ENCODE measurements at regions not wholly inside any gene's neighbourhood (a gene's known extent, or its start where the extent isn't known, plus 50 kb on each side); places are given as distances from the start of the nearest gene placed in this dataset.

DNA sequence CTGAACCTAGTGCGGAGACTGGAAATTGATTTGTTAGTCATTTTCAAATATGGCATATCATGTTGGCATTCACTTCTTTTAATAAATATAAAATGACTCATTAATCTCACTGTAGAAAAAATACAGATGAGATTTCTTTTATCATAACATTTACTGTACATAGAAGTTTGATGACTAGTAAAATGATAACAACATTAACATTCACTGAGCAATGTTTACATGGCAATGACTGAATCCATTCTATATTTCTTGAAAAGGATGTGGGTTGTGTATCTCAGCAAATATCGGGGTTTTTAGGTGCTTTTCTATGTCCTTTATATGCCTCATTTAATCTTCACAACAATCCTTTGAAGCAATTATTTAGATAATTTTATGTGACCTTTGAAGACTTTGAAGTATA, 920.9 kb upstream of the FAT3 start:
- no peaks in the 10 kb centered on the region for H3K27me3 ChIP-seq
- ATAC-seq (ENCODE audit: low FRiP score in 2 of 2) (no peak), DNase-seq (no peak)
- 81 to 93% methylated on average over 2 of the region's 2 CpGs for WGBS, 2 donors
- H3K9me3 ChIP-seq: no peaks in the 10 kb centered on the region
- no peak overlapping the region for H3K4me3 ChIP-seq
- no peak overlapping the region for H3K27ac ChIP-seq
- no peaks in the 10 kb centered on the region for H3K36me3 ChIP-seq
- H3K4me1 ChIP-seq: no peaks in the 10 kb centered on the region
- TF ChIP-seq POLR2A (IDR thresholded peaks at IDR 0.05) (no peak), POLR2AphosphoS5 (IDR thresholded peaks at IDR 0.05) (no peak)
- TF ChIP-seq, protein P1, sequence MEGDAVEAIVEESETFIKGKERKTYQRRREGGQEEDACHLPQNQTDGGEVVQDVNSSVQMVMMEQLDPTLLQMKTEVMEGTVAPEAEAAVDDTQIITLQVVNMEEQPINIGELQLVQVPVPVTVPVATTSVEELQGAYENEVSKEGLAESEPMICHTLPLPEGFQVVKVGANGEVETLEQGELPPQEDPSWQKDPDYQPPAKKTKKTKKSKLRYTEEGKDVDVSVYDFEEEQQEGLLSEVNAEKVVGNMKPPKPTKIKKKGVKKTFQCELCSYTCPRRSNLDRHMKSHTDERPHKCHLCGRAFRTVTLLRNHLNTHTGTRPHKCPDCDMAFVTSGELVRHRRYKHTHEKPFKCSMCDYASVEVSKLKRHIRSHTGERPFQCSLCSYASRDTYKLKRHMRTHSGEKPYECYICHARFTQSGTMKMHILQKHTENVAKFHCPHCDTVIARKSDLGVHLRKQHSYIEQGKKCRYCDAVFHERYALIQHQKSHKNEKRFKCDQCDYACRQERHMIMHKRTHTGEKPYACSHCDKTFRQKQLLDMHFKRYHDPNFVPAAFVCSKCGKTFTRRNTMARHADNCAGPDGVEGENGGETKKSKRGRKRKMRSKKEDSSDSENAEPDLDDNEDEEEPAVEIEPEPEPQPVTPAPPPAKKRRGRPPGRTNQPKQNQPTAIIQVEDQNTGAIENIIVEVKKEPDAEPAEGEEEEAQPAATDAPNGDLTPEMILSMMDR (IDR thresholded peaks at IDR 0.05): no peak

DNA sequence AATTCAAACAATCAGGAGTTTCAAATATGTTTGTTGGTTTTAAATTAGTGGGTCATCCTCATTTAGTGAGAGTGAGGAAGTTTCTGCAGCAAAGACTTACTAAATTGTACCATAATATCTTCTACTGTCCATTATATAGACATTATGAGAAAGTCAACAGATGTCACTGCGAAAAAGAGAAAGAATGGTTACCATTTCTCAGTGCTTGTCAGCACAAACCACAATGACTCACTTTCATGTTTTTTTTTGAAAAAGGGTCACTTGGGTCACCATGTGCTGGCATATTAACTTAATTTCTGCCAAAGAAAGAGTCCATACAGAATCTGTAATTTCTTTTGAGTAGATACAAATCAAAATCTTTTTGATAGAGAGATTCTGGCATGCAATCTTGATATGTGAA, 924.6 kb upstream of the FAT3 start:
- Histone ChIP-seq H3K4me3 (no peak overlapping the region), H3K27me3 (no peaks in the 10 kb centered on the region), H3K9me3 (no peaks in the 10 kb centered on the region), H3K27ac (no peak overlapping the region), H3K4me1 (no peaks in the 10 kb centered on the region), H3K36me3 (no peaks in the 10 kb centered on the region)
- ATAC-seq (ENCODE audit: low FRiP score in 2 of 2) (no peak), DNase-seq (no peak)
- 75 to 87% methylated on average over 1 of the region's 1 CpG for WGBS, 2 donors
- TF ChIP-seq POLR2AphosphoS5 (IDR thresholded peaks at IDR 0.05): no peak
- no peak for TF ChIP-seq POLR2A (IDR thresholded peaks at IDR 0.05)
- TF ChIP-seq EP300 (IDR thresholded peaks at IDR 0.05): no peak
- TF ChIP-seq, protein P1 (IDR thresholded peaks at IDR 0.05): no peak

DNA sequence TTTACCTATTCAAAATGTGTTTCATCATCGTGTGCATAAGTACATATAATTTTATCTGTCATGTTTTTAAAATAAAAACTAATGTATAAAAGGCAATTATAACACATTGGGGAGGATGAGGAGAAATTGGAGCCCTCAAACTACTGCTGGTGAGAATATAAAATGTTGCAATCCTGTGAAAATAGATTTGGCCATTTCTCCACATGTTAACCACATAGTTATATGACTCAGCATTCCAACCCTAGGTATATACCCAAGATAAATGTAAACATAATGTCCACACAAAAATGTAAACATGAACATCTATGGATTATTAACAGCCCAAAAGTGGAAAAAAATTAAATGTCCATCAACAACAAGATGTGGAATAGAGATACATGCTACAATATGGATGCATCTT, 928.0 kb upstream of the FAT3 start:
- Histone ChIP-seq H3K36me3 (no peaks in the 10 kb centered on the region), H3K4me3 (no peak overlapping the region), H3K27me3 (no peaks in the 10 kb centered on the region), H3K4me1 (no peaks in the 10 kb centered on the region), H3K9me3 (no peaks in the 10 kb centered on the region), H3K27ac (no peak overlapping the region)
- DNase-seq (no peak), ATAC-seq (ENCODE audit: low FRiP score in 2 of 2) (no peak)
- TF ChIP-seq EP300 (IDR thresholded peaks at IDR 0.05): no peak
- TF ChIP-seq, protein P1 (IDR thresholded peaks at IDR 0.05): no peak
- TF ChIP-seq POLR2A (IDR thresholded peaks at IDR 0.05): no peak
- no peak for TF ChIP-seq POLR2AphosphoS5 (IDR thresholded peaks at IDR 0.05)
- 75 to 79% methylated on average over 1 of the region's 1 CpG for WGBS, 2 donors

DNA sequence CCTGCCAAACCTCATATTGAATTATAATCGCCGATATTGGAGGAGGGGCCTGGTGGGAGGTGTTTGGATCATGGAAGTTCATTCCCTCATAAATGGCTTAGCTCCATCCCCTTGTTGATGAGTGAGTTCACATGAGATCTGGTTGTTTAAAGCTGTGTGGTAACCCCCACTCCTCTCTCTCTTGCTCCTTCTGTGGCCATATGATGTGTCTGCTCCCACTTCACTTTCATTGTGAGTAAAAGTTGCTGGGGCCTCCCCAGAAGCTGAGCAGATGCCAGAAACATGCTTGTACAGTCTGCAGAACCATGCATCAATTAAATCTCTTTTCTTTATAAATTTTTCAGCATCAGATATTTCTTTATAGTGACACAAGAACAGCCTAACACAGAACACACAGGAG, 929.0 kb upstream of the FAT3 start:
- no peak for TF ChIP-seq POLR2AphosphoS5 (IDR thresholded peaks at IDR 0.05)
- no peak for TF ChIP-seq EP300 (IDR thresholded peaks at IDR 0.05)
- no peak for TF ChIP-seq POLR2A (IDR thresholded peaks at IDR 0.05)
- TF ChIP-seq, protein P1 (IDR thresholded peaks at IDR 0.05): no peak
- DNase-seq (no peak), ATAC-seq (ENCODE audit: low FRiP score in 2 of 2) (no peak)
- H3K36me3 ChIP-seq: no peaks in the 10 kb centered on the region
- no peak overlapping the region for H3K27ac ChIP-seq
- no peaks in the 10 kb centered on the region for H3K9me3 ChIP-seq
- no peak overlapping the region for H3K4me3 ChIP-seq
- H3K27me3 ChIP-seq: no peaks in the 10 kb centered on the region
- no peaks in the 10 kb centered on the region for H3K4me1 ChIP-seq
- 77 to 81% methylated on average over 2 of the region's 2 CpGs for WGBS, 2 donors

DNA sequence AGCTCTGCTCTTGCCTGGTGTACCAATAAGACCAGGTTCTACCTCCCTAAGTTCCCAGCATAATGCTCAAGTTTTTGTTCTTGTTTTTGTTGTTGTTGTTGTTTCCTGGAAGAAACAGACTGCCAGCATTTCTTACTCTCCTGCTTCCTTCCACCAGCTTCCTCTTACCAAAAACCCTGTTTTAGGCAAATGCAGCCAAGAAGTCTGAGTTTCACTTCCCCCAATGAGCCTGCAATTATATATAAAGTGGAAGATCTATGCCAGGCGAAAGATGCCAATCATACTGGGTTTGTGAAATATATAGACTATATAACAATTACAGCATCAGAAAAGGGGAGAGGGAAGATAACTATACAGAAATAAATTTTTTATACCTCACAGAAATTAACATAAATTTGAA, 931.5 kb upstream of the FAT3 start:
- 83 to 97% methylated on average over 1 of the region's 1 CpG for WGBS, 2 donors
- no peak for ATAC-seq (ENCODE audit: low FRiP score in 2 of 2)
- no peaks in the 10 kb centered on the region for H3K27me3 ChIP-seq

More for the DNA sequence above, 931.5 kb upstream of the FAT3 start:
- TF ChIP-seq EP300 (IDR thresholded peaks at IDR 0.05) (no peak), POLR2A (IDR thresholded peaks at IDR 0.05) (no peak), POLR2AphosphoS5 (IDR thresholded peaks at IDR 0.05) (no peak)
- TF ChIP-seq, protein P1 (IDR thresholded peaks at IDR 0.05): no peak
- Histone ChIP-seq H3K36me3 (no peaks in the 10 kb centered on the region), H3K9me3 (no peaks in the 10 kb centered on the region), H3K27ac (no peak overlapping the region), H3K4me3 (no peak overlapping the region), H3K4me1 (no peaks in the 10 kb centered on the region)
- no peak for DNase-seq
